ENCODE measurements at regions not wholly inside any gene's neighbourhood (a gene's known extent, or its start where the extent isn't known, plus 50 kb on each side); places are given as distances from the start of the nearest gene placed in this dataset.
"Not testable (repeated sequence)": the region's sequence is repeated elsewhere in the genome, so short reads cannot be mapped to it uniquely, and the experiment has no call there.

- DNase-seq (ENCODE audit: low read depth in 2 of 3, low spot score in 2 of 3), result no peak
These were observed 309.9 kb downstream of the BRD1 start for GRCh38 chr22:49517667-49518185.

GRCh38 chr22:49517211-49517610, 310.5 kb downstream of the BRD1 start:
- no peak for DNase-seq (ENCODE audit: low read depth in 2 of 3, low spot score in 2 of 3)

- no peak for DNase-seq (ENCODE audit: low read depth in 2 of 3, low spot score in 2 of 3)
These were observed 312.2 kb downstream of the BRD1 start for GRCh38 chr22:49515475-49515874.

GRCh38 chr22:49514641-49515040, 313.0 kb downstream of the BRD1 start:
- DNase-seq (ENCODE audit: low read depth in 2 of 3, low spot score in 2 of 3), result no peak

GRCh38 chr22:49514211-49514610, 313.5 kb downstream of the BRD1 start:
- no peak for DNase-seq (ENCODE audit: low read depth in 2 of 3, low spot score in 2 of 3)

- no peak for DNase-seq (ENCODE audit: low read depth in 2 of 3, low spot score in 2 of 3)
These were observed 314.3 kb downstream of the BRD1 start for GRCh38 chr22:49513358-49513851.

GRCh38 chr22:49512487-49513165, 315.0 kb downstream of the BRD1 start:
- no peak for DNase-seq (ENCODE audit: low read depth in 2 of 3, low spot score in 2 of 3)

GRCh38 chr22:49511393-49512189, 316.1 kb downstream of the BRD1 start:
- not testable (repeated sequence) for DNase-seq (ENCODE audit: low read depth in 2 of 3, low spot score in 2 of 3)

GRCh38 chr22:49510718-49511117, 317.0 kb downstream of the BRD1 start:
- no peak for DNase-seq (ENCODE audit: low read depth in 2 of 3, low spot score in 2 of 3)

GRCh38 chr22:49509016-49509415, 318.7 kb downstream of the BRD1 start:
- DNase-seq (ENCODE audit: low read depth in 2 of 3, low spot score in 2 of 3), result no peak

GRCh38 chr22:49508561-49508960, 319.1 kb downstream of the BRD1 start:
- no peak for DNase-seq (ENCODE audit: low read depth in 2 of 3, low spot score in 2 of 3)

GRCh38 chr22:49507607-49508292, 319.9 kb downstream of the BRD1 start:
- no peak for DNase-seq (ENCODE audit: low read depth in 2 of 3, low spot score in 2 of 3)

- no peak for DNase-seq (ENCODE audit: low read depth in 2 of 3, low spot score in 2 of 3)
These were observed 321.7 kb downstream of the BRD1 start for GRCh38 chr22:49506010-49506400.

- DNase-seq (ENCODE audit: low read depth in 2 of 3, low spot score in 2 of 3), result no peak
These were observed 322.2 kb downstream of the BRD1 start for GRCh38 chr22:49505337-49506009.

GRCh38 chr22:49503896-49504521, 323.7 kb downstream of the BRD1 start:
- DNase-seq (ENCODE audit: low read depth in 2 of 3, low spot score in 2 of 3), result no peak

- DNase-seq (ENCODE audit: low read depth in 2 of 3, low spot score in 2 of 3), result no peak
These were observed 324.4 kb downstream of the BRD1 start for GRCh38 chr22:49503321-49503720.

- DNase-seq (ENCODE audit: low read depth in 2 of 3, low spot score in 2 of 3), result no peak
These were observed 325.4 kb downstream of the BRD1 start for GRCh38 chr22:49502126-49502826.

- DNase-seq (ENCODE audit: low read depth in 2 of 3, low spot score in 2 of 3), result no peak
These were observed 326.7 kb downstream of the BRD1 start for GRCh38 chr22:49500942-49501395.

GRCh38 chr22:49500076-49500460, 327.6 kb downstream of the BRD1 start:
- DNase-seq (ENCODE audit: low read depth in 2 of 3, low spot score in 2 of 3), result no peak

All from hematopoietic multipotent progenitor cell (in vitro differentiated cells).